ENCODE measurements at regions not wholly inside any gene's neighbourhood (a gene's known extent, or its start where the extent isn't known, plus 50 kb on each side); places are given as distances from the start of the nearest gene placed in this dataset.

- TF ChIP-seq CTBP2 (IDR thresholded peaks at IDR 0.05; ENCODE audit: borderline replicate concordance, insufficient read depth, insufficient read length, low read length) (no peak), CBX8 (IDR thresholded peaks at IDR 0.05; ENCODE audit: borderline replicate concordance, low read depth, low read length) (no peak), MAX (IDR thresholded peaks at IDR 0.05) (no peak)
These were observed 187.4 kb upstream of the NCKAP5 start (continued) for GRCh38 chr2:133755480-133756300.

Data from H1 (cell line).